NCI-H1048 (cell line): ENCODE measurements at regions not wholly inside any gene's neighbourhood (a gene's known extent, or its start where the extent isn't known, plus 50 kb on each side); places are given as distances from the start of the nearest gene placed in this dataset.

Experiments used
- DNase-seq: peaks from one replicate; lab custom pipeline; 2025; lab: John Stamatoyannopoulos, UW

- no peak for DNase-seq
These were observed 242.6 kb downstream of the ANKRD50 start for GRCh38 chr4:124469981-124470380.

DNA sequence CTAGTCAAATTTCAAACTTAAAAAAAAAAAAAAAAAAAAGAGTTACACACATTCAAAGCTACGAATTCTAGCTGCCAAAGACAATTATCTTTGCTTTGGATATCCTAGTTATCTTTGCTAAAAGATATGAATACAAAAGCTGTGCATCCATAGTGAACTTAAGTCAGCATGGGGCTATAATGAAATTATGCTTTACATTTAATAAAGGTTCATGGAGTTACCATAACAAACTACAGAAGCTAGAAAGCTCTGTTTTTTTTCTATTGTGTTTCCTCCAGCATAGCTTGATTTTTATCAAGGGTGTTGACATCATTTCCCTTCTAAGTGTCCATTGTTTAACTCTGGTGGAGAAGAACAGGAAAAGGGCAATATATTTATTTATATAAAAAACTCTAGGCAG lies 234.1 kb downstream of the ANKRD50 start:
- DNase-seq, result no peak

DNA sequence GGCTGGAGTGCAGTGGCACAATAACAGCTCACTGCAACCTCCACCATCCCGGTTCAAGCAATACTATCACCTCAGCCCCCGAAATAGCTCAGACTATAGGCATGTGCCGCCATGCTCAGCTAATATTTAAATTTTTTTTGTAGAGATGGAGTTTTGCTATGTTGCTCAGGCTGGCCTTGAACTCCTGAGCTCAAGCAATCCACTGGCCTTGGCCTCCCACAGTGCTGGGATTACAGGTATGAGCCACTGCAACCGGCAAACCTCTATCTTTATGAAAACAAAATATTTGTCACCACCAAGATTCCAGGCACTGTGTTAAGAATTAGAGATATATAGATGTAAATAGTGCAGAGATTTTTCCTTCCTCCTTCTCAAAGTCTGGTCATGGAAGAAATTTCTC lies 232.5 kb downstream of the ANKRD50 start:
- DNase-seq, result no peak

- no peak for DNase-seq
These were observed 231.4 kb downstream of the ANKRD50 start for GRCh38 chr4:124481123-124481522.

DNA sequence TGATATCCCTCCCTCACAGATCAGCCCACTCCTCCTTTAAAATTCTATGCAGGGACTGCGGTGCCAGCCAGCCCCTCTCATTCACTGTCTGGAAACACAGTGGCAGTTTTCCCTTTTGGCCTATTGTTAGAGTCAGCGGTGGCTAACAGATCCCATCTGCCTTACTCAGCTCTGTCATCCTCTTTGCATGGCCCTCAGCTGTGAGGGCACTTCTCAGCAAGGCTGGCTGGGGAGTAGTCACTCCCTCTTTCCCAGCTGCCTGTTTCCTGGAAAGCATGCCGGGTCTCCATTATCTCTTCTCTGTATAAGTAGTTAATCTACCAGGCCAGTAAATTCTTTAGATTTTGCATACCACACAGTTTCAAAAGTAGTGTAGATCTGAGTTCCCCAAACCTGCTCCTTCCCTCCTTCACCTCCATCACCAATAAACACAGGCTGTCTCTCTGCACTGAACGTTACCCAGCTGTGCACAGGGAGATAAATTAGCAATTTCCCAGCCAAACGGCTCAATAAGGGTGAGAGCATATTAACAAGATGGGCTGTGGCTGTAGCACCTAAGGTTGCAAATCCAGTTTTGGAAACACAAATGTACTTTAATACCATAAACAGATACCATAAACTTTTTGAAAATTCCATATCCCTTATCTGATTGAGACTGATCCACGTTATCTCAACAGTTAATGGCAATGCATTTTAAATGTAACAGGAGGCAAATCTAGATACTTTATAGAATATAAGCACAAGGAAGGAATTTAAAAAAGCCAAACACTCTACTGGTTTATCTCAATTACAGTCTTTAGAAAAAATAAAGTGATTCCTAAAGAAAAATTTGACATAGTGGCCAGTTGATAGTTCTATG lies 229.3 kb downstream of the ANKRD50 start:
- DNase-seq, result peak; percentile 4

DNA sequence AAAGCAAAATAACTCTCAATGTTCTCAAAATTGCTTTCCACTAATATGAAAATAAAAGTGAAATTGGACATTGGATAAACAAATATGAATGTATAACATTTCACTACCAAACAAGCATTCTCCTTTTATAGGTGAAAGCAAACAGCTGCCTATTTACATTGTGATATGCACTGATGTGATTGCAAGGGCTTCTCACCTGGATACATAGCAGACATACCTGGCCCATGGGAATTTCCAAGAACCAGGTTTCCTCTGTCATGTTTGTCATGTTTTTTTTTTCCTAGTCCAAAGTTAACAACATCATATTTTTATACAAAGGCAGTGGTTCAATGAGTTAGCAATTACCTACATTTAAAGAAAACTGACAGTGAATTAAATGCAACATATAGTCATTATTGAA lies 228.5 kb downstream of the ANKRD50 start:
- DNase-seq, result no peak

- no peak for DNase-seq
These were observed 227.6 kb downstream of the ANKRD50 start for GRCh38 chr4:124484940-124485339.

GRCh38 chr4:124486423-124486822 lies 226.1 kb downstream of the ANKRD50 start:
- no peak for DNase-seq

DNA sequence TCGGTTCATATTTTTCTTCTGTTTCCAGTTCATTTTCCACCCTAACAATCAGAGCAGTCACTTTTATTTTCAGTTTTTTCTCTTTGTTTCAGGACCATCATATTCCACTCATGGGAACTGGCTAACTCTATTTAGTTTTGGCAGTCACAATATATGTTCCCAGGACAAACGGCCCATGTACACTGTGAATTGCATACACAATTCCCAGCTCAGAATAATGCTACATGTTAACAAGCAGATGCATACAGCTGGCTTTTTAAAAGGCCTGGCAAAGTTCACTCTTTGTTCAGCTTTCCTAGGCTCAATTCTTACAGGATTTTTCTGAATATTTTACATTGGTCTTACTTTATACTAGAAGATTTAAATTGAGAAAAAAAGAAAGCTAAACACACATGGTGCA lies 224.9 kb downstream of the ANKRD50 start:
- DNase-seq, result no peak

- DNase-seq, result no peak
These were observed 221.0 kb downstream of the ANKRD50 start for GRCh38 chr4:124491361-124492145.

DNA sequence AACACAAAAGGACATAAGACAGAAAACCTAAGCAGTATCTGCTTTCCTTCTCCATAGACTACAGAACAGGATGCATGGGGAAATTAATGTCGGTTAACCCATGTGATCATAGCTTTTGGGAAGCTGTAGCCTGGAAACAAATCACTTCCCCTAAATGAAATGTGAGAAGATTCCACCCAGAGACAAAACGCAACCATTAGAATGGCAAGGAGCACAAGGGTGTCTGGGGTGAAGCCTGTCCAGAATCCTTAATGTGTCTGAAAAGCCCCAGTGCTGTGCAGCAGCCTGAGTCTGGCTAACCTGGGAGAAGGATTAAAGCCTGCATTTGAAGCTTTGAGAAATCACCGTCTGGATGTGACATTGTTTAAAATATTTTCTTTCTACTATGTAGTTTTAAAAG lies 213.3 kb downstream of the ANKRD50 start:
- DNase-seq, result no peak

DNA sequence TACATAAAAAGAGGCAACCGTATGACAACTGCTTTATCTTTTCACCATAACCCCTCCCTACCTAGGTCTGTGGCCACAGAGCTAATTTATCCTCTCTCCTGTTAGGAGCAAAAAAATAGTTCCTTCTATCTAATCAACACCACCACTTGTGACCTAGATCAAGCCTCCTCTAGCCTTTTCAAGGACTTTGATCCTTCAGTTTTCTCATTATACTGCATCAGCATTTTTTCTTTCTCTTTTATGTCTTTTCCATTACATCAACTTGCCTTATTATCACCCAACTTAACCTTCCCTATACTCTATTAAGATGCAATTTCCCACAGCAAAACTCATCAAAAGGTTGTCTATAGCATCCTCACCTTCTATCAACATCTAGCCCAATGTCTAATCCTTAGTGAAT lies 211.0 kb downstream of the ANKRD50 start:
- DNase-seq, result no peak

GRCh38 chr4:124504431-124504830 lies 208.1 kb downstream of the ANKRD50 start:
- no peak for DNase-seq

DNA sequence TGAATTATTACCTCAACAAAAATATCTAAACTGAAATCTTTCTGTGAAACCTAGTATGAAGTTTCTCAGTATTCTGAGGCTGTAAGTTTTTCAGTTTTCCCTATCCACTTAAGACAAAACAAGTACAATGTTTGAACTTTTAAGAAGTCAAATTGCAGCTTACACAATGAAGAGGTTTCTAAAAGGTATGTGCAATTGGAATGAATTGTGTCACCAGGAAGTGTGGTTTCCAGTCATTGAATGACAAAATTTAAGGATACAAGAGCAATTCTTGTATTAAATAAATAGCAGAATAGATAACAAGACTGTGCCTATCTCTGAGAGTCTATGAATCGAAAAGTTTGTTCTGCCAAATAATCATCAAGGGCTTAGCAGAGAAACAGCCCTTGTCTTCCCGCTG lies 207.3 kb downstream of the ANKRD50 start:
- no peak for DNase-seq

- DNase-seq, result no peak
These were observed 203.4 kb downstream of the ANKRD50 start for GRCh38 chr4:124509151-124509550.

DNA sequence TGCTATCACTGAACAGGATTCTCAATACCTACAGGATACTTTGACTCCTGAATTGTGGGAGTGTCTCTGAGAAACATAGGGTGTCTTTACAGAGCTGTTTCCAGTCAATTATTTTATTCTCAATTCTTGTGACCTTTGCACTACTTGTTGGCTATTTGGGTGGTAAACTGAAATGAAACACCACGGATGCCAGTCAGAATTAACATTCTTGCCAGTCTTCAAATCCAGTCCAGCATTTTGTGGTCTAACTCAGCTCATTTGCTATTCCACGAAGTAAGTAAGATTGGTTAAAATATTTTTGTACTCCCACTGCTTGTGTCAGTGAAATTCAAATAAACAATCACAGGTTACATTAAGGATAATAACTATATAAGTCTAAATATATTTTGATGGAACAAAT lies 197.9 kb downstream of the ANKRD50 start:
- no peak for DNase-seq

DNA sequence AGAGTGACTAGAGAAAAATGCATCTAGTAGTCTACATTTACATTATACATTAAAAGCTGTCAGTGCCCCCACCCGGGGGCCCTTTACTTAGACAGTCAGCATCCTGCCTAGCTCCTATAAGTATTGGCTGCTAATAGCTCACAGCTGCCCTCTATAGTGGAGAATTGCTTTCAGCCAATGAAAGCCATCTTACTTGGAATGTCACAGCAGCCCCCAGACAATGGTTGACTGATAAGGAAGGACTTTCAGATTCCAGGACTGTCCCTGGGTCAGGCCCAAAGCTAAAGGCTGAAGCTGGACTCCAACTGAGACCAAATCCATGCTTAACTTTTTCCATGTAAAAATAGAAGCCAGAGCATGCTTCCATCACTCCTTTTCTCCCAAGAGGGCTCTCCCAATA lies 196.9 kb downstream of the ANKRD50 start:
- DNase-seq, result no peak

DNA sequence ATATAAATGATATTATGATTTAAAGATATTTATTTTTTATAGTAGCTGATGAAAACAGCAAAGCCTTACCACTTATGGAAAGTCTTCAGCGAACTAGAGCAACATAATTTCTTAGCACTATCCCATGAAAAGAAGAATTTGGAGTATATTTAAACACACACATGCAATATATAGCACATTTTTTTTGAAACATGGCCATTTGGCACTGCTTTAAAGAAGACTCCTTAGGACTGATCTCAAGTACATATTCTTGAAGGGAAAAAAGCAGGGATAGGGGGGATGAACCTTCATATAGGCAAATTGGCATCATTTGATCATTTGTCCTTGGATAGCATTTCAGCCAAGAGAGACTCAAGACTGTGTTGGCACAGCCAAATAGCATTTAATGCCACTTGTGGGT lies 193.3 kb downstream of the ANKRD50 start:
- no peak for DNase-seq

DNA sequence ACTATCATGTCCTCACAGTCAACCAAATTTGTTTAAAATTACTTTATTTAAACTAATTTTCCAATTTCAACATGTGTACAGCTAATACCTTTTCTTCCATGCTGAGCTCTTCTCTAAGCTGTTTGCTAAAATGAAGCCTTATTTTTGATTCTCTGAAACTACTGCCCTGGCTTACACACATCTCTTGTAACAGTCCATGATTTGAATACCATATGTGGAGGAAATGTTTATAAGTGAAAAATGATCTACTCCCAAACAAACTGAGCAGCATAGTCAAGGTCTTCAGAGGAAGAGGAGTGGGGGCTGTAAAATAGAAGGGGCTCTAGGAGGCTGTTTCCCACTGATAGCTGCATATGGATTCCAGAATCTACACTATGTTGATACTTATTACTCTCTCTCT lies 188.7 kb downstream of the ANKRD50 start:
- no peak for DNase-seq

DNA sequence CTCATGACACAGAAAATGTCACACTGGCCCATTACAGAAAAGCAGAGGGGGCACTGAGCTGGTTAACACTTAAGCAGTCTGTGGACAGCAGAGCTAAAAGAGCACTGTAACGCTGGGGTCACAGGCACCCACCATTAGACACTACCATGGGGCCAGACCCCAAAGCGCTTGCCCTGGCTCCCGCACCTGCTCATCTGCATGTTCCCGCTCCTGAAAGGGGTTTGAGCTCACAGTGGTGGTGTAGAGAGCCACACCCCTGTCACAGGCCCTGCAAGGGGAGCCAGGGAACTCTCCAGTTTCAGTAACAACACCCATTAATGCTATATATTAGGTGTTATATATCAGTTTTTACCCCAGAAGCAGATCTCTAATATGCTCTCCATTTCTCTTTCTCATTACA lies 187.0 kb downstream of the ANKRD50 start:
- DNase-seq, result no peak

DNA sequence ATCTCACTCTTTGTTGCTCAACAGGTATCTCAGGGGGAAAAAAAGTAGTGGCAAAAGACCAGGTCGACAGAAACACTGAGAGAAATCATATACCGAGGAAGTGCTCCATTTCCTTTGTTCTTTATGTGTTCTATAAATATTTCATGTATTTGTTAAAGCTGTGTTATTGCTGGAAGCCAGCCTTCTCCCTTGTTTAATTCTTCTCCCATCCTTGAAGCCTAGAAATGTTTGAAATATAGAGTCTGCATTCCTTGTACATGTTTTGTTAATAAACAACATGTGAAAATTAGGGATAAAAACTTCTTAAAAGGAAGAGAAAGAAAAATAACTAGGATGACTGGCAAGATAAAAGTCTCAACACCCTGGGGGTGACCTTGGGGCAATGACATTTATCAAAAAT lies 186.2 kb downstream of the ANKRD50 start:
- no peak for DNase-seq

DNA sequence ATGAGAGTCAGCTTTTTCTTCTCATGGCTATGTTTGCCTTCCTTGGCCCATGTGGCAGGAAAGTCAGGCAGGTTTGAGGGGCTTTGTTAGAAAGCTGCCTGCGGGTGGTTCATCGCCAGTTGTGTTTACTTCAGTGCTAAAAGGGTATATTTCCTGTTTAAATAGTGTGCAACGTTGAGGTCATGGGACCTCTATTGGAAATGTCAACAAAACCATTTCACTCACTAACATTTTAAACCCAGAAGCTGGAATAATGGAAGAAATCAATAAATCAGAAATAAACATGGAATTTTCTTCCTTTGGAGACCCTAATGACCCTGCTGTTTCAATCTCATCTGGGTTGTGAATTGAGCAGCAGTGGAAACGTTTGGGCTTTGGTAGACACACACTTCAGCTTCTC lies 185.8 kb downstream of the ANKRD50 start:
- DNase-seq, result no peak

DNA sequence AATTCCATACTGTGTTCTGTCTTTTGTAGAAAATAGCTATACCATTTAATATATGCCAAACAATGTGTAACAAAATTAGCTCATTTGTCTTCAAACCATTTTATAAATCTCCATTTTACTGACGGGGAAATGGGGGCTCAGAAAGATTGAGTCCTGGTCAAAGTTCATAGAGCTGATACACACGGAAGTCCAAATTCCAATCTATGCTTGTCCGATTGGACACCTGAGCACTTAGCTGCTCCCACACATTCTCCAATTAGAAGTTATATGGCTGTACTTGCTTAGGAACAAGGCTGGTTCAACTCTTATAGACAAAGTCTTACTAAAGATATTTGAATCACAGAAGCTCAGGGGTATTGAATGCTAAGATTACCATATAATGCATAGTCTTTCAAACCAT lies 185.2 kb downstream of the ANKRD50 start:
- DNase-seq, result no peak
